SK-N-SH treated with all-trans-retinoic acid at 6 μM for 48 hours (cell line): ENCODE measurements at regions not wholly inside any gene's neighbourhood (a gene's known extent, or its start where the extent isn't known, plus 50 kb on each side); places are given as distances from the start of the nearest gene placed in this dataset.

Source experiments
- ARNTL ChIP-seq: fragments of 450-650 bp; formaldehyde crosslinking; IDR thresholded peaks from 2 replicates; pipeline ENCODE4 v1.5.0; 2020; ENCODE audit warnings: low read depth, mild to moderate bottlenecking, moderate library complexity, borderline replicate concordance
- BACH2 ChIP-seq: fragments of 250-450 bp; sonication (Bioruptor Pico); IDR thresholded peaks from 2 replicates; pipeline ENCODE4 v1.9.0; 2021; ENCODE audit warnings: mild to moderate bottlenecking, borderline replicate concordance
- PATZ1 ChIP-seq: fragments of 250-450 bp; sonication (Bioruptor Pico); IDR thresholded peaks from 2 replicates; pipeline ENCODE4 v1.8.0; 2020; ENCODE audit warnings: mild to moderate bottlenecking, moderate library complexity, borderline replicate concordance
- RARB ChIP-seq: fragments of 250-450 bp; sonication (Bioruptor Pico); IDR thresholded peaks from 2 replicates; pipeline ENCODE4 v1.8.0; 2021; ENCODE audit warnings: mild to moderate bottlenecking, moderate library complexity
- ZNF8 ChIP-seq: fragments of 450-650 bp; formaldehyde crosslinking; IDR thresholded peaks from 2 replicates; pipeline ENCODE4 v1.5.0; 2020; ENCODE audit warnings: mild to moderate bottlenecking, moderate library complexity

GRCh38 chr5:124891179-124891578 is 144.7 kb upstream of the ZNF608 start:
- TF ChIP-seq BACH2 (CRISPR knock-in tag), result no peak
- TF ChIP-seq ZNF8 (CRISPR knock-in tag), result no peak
- TF ChIP-seq PATZ1, result no peak
- TF ChIP-seq RARB (CRISPR knock-in tag), result no peak
- no peak for TF ChIP-seq ARNTL (CRISPR knock-in tag)
